GM12874 (cell line): ENCODE measurements at regions not wholly inside any gene's neighbourhood (a gene's known extent, or its start where the extent isn't known, plus 50 kb on each side); places are given as distances from the start of the nearest gene placed in this dataset.

Experiments used
- TF ChIP-seq, protein P1 (sequence below): IDR thresholded peaks from 2 replicates; pipeline ENCODE4 v1.5.1; 2011; ENCODE audit warnings: low read depth, mild to moderate bottlenecking, control low read depth, low read length, moderate library complexity; ENCODE audit not compliant: insufficient read depth

DNA sequence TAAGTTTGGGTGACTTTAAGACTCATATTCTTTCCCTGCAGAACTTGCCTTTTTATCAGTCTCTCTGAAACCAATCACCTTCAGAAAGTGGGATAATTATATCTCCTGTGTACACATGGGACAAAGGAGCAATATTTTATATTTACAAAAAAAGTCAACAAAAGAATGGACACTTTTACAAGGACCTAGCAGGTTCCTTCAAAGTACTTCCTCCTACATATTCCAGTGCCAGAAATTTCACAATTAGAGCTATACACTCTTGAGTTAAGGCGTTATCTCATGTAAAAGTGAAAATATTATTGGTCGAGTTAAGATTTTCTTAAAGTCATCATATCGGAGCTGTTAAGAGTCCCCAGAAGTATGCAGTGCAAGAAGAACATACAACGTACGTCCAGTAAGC is 98.9 kb upstream of the MAFB start:
- TF ChIP-seq, protein P1, sequence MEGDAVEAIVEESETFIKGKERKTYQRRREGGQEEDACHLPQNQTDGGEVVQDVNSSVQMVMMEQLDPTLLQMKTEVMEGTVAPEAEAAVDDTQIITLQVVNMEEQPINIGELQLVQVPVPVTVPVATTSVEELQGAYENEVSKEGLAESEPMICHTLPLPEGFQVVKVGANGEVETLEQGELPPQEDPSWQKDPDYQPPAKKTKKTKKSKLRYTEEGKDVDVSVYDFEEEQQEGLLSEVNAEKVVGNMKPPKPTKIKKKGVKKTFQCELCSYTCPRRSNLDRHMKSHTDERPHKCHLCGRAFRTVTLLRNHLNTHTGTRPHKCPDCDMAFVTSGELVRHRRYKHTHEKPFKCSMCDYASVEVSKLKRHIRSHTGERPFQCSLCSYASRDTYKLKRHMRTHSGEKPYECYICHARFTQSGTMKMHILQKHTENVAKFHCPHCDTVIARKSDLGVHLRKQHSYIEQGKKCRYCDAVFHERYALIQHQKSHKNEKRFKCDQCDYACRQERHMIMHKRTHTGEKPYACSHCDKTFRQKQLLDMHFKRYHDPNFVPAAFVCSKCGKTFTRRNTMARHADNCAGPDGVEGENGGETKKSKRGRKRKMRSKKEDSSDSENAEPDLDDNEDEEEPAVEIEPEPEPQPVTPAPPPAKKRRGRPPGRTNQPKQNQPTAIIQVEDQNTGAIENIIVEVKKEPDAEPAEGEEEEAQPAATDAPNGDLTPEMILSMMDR = no peak

DNA sequence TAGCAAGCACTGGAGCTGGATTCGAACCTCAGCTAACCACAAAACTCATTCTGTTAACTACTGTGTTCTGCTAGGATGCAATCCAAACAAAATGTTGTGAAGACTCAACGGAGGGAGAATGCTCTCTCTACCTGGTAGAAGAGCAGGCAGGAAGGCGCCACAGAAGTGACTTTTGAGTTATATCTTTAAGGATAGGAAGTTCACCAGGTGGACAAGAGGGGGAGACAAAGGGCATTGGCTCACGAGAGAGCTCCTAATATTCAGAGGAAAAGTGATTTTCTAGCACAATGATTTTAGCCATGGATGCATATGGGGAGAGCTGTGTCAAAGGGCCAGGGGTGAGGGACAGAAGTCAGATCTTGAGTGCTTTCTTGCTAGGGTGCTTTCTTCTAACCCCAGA is 108.4 kb upstream of the MAFB start:
- TF ChIP-seq, protein P1 = peak; percentile 43; the same call in 1 of the 2 replicates

GRCh38 chr20:40798066-40798465 is 109.0 kb upstream of the MAFB start:
- TF ChIP-seq, protein P1 = no peak

DNA sequence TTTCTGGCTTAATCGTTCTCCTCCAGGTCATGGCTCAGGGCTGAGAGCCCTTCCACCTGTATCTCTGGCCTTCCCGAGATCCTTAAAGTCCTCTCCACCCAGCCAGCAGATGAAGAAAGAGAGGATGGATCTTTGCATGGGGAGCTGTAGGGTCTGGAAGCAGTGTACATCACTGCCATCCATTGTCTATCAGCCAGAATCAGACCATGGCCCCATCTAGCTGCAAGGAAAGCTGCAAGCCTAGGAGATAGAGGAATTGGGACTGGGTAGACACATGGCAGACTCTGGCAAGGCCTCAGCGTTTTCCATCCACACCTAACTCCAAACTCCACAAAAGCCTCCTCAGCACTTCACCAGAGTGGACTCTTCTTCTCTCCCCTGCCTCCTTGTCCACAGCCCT is 113.8 kb upstream of the MAFB start:
- TF ChIP-seq, protein P1 = no peak

DNA sequence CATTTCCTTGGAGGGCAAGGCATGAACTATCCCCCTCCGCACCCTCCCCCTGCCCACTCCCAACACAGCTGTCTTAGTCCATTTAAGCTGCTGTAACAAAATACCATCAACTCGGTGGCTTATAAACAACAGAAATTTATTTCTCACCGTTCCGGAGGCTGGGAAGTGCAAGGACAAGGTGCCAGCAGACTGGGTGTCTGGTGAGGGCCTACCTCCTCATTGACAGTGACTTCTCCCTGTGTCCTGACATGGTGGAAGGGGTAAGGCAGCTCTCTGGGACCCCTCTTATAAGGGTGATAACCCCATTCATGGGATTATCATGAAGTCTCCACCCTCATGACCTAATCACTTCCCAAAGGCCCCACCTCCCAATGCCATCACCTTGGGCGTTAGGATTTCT is 114.3 kb upstream of the MAFB start:
- TF ChIP-seq, protein P1 = no peak

GRCh38 chr20:40805592-40805991 is 116.6 kb upstream of the MAFB start:
- TF ChIP-seq, protein P1 = no peak

GRCh38 chr20:40806929-40807820 is 118.1 kb upstream of the MAFB start:
- TF ChIP-seq, protein P1 = no peak
